GM12874 (cell line): ENCODE measurements at regions not wholly inside any gene's neighbourhood (a gene's known extent, or its start where the extent isn't known, plus 50 kb on each side); places are given as distances from the start of the nearest gene placed in this dataset.

Experiments
- CTCF ChIP-seq: IDR thresholded peaks from 2 replicates; pipeline ENCODE4 v1.5.1; 2011; ENCODE audit warnings: low read depth, mild to moderate bottlenecking, control low read depth, low read length, moderate library complexity; ENCODE audit not compliant: insufficient read depth

- TF ChIP-seq CTCF: no peak
Observed at GRCh38 chr2:162972383-162972782, 133.8 kb upstream of the KCNH7 start.

GRCh38 chr2:162968306-162968705, 129.7 kb upstream of the KCNH7 start:
- TF ChIP-seq CTCF: no peak

- no peak for TF ChIP-seq CTCF
Observed at GRCh38 chr2:162967811-162968210, 129.2 kb upstream of the KCNH7 start.

GRCh38 chr2:162967147-162967546, 128.6 kb upstream of the KCNH7 start:
- no peak for TF ChIP-seq CTCF

- no peak for TF ChIP-seq CTCF
Observed at GRCh38 chr2:162965191-162965590, 126.6 kb upstream of the KCNH7 start.

GRCh38 chr2:162964513-162964912, 125.9 kb upstream of the KCNH7 start:
- TF ChIP-seq CTCF: no peak

GRCh38 chr2:162963156-162963555, 124.6 kb upstream of the KCNH7 start:
- TF ChIP-seq CTCF: no peak

- TF ChIP-seq CTCF: no peak
Observed at GRCh38 chr2:162945785-162946184, 107.2 kb upstream of the KCNH7 start.
